HK-2 (cell line): ENCODE measurements at regions not wholly inside any gene's neighbourhood (a gene's known extent, or its start where the extent isn't known, plus 50 kb on each side); places are given as distances from the start of the nearest gene placed in this dataset.

Experiments used
- DNase-seq: peaks from one replicate; pipeline ENCODE4 v3.0.0-alpha.2; 2018; ENCODE audit not compliant: unreplicated experiment

DNA sequence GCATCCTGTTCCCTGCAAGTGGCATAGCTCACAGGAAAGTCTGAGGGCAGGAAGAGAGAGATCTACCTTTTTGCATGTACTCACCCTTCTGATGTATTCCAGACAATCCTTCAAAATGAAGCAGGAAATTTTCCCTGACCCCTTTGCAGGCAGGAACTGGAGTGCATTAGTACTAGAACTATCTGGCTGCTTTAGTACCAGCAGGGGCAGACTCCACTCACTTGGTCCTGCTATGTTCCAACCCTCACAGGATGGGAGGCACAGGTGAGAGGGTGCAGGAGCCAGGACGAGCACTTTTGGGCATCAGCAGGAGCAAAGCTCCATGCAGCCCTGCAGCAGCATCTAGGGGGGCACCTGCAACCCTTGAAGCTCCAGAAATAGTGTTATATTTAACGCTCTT, 116.3 kb upstream of the IGF1 start:
- DNase-seq, result no peak

DNA sequence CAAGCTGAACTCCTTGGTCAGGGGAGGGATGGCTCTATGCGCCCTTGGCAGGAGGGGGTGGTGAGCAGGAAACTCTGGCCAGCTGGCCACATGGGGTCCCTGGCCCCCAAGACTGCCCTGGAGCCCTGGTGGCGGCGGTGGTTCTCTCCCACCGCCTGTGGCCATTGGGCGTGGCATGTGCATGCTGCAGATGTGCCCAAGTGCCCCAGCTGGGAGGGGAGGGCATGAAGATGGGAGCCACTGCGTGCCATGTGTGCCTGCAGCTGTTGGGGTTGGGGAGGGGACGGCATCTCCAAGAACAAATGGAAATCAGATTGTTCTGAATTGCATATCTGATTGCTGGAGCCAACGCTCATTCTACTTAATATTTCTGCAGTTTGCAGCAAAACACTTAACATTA, 115.7 kb upstream of the IGF1 start:
- DNase-seq, result no peak

DNA sequence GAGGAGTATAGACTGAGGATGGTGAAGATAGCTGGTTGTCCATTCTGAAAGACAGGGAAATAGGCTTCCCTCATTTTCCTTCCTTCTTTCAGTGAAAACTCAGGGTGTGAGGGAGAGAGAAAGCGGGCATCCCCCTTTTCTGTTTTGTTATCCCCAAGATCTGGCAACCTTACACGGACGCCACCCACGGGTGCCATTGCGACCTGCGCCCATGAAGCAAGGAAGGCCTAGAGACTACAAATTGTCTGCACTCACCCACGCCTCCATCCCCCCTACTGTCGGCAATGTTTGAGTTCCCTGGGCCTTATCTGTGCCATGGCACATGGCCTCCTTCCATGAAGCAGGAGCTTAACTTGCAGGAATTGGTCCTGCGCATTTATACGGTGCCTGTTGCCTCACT, 115.0 kb upstream of the IGF1 start:
- DNase-seq, result no peak

- DNase-seq, result no peak
Observed at GRCh38 chr12:102593134-102593533, 112.8 kb upstream of the IGF1 start.

- no peak for DNase-seq
Observed at GRCh38 chr12:102592134-102592533, 111.8 kb upstream of the IGF1 start.

DNA sequence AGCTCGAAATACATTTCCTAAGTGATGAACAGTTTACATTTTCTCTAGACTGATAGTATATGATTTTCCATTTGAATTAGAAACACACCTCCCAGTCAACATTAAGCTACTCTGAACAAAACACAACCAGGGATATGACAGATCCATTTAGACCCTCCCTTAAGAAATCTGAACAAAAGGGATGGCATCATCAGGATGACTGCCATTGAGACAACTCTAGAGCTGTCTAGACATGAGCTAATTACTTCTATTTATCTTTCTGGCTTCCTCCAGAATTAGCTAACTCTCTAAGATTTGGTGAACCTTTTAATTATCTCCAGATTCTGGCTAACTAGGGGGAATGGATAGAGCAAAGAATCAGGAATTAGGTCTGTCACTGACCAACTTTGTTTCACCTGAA, 92.9 kb upstream of the IGF1 start:
- DNase-seq, result no peak

DNA sequence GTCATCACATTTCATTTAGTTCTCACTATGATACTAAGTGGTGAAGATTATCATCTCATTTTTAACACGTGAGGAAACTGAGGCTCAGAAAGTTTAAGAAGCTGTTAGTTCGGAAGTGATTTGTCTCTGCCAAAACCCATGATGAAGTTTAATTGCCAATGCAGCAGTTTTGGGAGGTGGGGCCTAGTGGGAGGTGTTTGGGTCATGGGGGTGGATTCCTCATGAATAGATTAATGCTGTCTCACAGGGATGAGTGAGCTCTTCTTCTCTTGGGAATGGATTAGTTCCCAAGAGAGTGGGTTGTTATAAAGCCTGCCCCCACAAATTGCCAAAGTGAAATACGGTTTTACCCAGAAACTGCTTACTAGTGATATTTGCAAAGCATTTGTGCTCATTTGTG, 91.5 kb upstream of the IGF1 start:
- no peak for DNase-seq

DNA sequence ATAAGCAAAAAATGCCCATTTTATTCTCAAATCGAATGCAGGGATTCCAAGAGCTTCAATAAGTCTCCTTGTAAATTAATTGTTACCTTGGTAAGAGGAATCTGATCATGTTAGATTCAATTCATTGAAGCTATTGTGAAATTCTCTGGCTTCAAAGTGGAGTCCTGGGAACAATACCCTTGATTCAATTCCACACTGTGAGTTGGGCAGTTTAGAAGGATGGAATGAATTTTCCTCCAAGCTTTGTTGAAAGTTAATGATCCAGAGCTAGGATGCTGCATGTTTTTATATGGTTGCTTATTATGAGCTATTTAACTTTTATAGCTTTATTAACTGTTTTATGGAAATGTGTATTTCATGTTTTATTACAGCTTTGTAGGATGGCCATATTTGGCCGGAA, 89.9 kb upstream of the IGF1 start:
- no peak for DNase-seq

GRCh38 chr12:102569803-102570202, 89.4 kb upstream of the IGF1 start:
- no peak for DNase-seq

- DNase-seq, result no peak
Observed at GRCh38 chr12:102568276-102568675, 87.9 kb upstream of the IGF1 start.

GRCh38 chr12:102567031-102567985, 86.9 kb upstream of the IGF1 start:
- DNase-seq, result peak; percentile 80

- DNase-seq, result no peak
Observed at GRCh38 chr12:102565555-102565954, 85.2 kb upstream of the IGF1 start.

GRCh38 chr12:102564026-102564425, 83.7 kb upstream of the IGF1 start:
- no peak for DNase-seq

- DNase-seq, result peak; percentile 50
Observed at GRCh38 chr12:102562836-102563425, 82.6 kb upstream of the IGF1 start.

DNA sequence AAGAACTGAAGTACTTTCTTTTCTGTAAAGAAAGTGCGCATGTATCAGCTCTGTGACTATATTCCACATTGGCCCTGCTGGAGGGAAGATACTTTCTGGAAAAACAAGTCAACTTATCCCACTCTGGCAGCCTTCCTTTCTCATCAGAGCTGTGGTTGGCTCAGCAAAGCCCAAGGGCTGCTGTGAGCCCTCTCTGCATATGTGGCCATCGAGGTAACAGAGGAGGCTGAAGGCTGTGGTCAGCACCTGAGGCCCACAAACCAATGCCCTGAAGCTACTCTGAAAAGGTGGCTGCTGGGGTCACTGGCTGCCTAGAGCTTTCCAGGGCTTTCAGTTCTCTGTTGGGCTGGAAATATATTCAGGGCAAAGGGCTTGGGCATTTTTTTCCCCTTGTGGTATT, 70.8 kb upstream of the IGF1 start:
- DNase-seq, result no peak

DNA sequence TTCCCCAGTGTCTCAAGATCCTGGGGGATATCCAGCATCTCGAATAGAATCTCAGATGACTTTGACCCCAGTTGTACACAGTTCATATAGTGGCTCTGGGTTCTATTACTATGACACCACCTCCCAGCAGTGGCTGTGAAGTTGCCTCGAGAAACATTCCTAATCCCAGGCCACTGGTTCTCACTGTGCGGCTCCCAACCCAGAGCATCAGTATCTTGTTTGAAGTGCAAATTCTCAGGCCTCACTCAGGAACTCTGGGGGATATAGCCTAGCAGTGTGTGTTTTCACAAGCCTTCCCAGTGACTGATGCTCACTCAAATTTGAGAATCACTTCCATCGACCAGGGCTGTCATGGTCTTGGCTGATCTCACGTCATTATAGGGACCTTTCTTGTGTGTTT, 69.3 kb upstream of the IGF1 start:
- DNase-seq, result no peak

GRCh38 chr12:102548543-102548942, 68.2 kb upstream of the IGF1 start:
- DNase-seq, result no peak

DNA sequence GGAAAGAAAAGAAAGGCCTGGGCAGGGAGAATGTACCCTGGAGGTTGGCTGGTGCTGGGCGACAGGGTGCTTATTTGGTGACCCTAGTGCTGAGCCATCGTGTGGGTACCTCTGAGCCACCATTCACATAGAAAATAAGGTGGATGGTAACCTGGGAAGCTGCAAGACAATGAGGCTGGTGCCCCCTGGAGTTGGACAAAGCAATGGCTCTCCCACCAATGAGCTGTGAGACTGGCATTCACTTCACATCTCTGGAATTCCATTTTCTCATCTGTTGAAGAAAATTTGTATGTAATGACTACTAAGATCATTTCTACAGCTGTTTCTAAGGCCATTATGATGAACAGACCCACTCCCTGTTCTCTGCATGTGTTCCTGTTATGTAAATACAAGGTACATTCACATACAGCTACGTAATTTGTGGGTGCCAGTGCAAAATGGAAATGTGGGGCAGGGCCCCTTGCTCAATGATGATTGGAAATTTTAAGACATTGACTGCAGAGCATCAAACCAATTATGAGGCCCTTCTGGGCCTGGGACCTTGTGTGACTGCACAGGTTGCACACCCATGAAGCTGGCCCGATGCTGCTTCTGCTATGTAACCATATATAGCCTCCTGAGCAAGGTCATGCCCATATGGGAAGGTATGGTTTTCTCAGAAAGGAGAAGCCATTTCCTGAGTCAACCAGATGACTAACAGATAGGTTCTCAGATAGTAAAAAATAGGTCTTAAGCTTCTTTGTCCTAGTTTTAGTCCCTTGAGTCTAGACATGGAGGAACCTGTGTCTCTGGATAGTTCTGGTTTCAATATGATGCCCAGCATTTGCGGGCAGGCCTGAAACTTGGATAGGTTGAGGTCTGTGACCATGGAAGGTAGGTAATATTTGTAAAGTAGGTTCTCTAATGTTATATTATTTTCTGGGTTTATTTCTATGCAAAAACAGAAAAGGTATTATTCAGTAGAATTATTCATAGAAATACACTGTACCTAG, 63.4 kb upstream of the IGF1 start:
- no peak for DNase-seq

DNA sequence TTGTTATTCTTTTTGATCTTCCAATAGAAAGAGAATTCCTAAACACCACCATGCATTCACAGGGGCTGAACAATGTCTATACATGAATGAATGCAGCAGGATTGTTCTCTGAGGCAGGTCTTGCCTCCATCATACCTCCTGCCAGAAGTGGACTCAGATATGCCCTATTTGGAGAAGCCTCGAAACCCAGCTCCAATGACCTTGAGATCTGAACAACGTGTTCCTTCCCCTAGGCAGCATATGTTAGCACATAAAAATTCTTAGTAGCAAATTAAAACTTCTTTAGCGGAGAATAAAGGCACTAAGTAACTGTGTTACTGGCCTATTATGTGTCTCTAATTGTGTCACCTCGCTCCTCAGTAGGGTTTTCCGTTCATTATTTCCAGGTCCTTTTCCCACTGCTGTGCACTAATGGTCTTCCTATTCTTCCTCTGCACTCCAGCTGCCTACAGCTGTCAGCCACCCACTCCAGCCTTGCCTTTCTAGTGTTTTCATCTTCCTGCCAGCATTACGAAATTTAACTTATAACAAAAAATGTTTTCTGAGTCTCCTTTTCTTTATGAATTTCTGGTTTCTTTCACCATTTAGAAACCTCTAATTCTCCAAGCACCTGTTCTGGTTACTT, 62.6 kb upstream of the IGF1 start:
- DNase-seq, result no peak

DNA sequence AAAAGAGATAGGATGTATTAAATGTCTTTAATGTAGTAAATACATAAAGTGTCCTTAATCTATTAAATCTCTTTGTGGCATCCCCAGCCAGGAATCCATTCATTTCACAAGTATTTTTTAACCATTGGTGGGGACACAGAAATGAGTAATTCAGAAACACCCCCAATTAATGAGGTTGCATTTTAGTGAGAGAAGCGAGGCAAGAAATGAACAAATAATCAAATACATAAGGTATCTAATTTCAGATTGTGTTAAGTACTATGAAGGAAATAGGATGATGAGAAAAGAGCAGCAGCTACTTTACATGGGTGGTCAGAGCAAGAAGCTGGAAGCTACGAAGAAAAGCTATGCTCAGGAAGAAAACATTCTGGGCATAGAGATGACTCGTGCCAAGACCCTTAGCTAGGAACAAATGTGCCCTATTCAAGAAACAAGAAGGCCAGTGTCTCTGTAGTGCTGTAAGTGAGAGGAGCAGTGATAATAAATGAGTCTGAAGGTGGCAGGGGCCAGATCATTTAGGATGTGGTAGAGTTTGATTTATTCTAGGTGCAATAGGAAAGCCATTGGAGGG, 60.5 kb upstream of the IGF1 start:
- DNase-seq, result no peak
